ENCODE measurements at regions not wholly inside any gene's neighbourhood (a gene's known extent, or its start where the extent isn't known, plus 50 kb on each side); places are given as distances from the start of the nearest gene placed in this dataset.
"Not testable (repeated sequence)": the region's sequence is repeated elsewhere in the genome, so short reads cannot be mapped to it uniquely, and the experiment has no call there.

GRCh38 chr13:73174521-73175010, 115.8 kb downstream of the KLF5 start:
- Mint-ChIP-seq H3K27ac (no peak overlapping the region), H3K36me3 (no peaks in the 10 kb centered on the region), H3K4me3 (no peak overlapping the region), H3K4me1 (no peaks in the 10 kb centered on the region), H3K27me3 (no peaks in the 10 kb centered on the region), H3K9me3 (no peaks in the 10 kb centered on the region)
- ATAC-seq, result no peak

DNA sequence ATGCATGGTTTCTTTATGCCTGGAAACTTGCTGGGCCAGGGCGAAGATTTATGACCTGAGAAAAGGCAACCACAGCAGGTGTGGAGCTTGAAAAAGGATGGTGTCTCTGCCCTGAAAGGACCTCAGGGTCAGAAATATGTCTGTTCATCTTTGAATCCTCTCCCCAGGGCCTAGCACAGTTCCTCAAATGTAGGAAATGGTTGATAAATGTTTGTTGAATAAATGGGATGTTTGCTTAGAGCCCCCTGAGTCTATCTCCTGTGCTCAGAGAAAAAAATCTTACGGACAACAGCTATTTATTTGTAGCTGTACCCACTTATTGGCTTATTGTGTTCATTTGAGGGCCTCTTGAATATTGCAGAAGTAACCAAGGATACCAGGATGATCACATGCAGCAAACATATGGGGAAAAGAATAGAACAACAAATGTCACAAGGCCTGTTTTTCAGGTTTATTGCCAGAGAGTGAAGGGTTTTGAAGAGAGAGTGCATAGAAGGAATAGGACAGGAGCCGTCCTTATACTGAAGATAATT, 114.5 kb downstream of the KLF5 start:
- Mint-ChIP-seq H3K36me3 (no peaks in the 10 kb centered on the region), H3K27ac (no peak overlapping the region), H3K4me3 (no peak overlapping the region), H3K4me1 (no peaks in the 10 kb centered on the region), H3K27me3 (no peaks in the 10 kb centered on the region), H3K9me3 (no peaks in the 10 kb centered on the region)
- no peak for ATAC-seq

DNA sequence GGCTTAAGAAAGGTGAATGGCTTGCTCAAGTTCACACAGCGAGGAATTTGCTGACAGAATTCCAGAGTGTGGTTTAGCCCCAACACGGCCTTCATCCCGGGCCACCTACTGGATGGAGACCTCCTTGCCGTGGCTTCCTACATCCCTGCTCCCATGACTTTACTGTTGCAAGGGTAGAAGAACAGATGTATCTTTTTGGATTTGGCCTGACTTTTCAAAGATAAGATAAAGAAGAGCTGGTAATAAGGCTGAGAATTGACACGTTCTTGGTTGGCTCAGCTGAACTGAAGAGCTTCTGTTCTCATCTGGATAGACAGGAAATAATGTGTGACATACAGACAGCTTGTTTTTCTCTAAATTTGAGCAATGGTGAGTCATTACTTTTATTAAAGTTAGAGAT, 113.1 kb downstream of the KLF5 start:
- no peak for ATAC-seq
- no peaks in the 10 kb centered on the region for H3K4me1 Mint-ChIP-seq
- no peaks in the 10 kb centered on the region for H3K9me3 Mint-ChIP-seq
- no peak overlapping the region for H3K27ac Mint-ChIP-seq
- no peak overlapping the region for H3K4me3 Mint-ChIP-seq
- H3K36me3 Mint-ChIP-seq, result no peaks in the 10 kb centered on the region
- no peaks in the 10 kb centered on the region for H3K27me3 Mint-ChIP-seq

DNA sequence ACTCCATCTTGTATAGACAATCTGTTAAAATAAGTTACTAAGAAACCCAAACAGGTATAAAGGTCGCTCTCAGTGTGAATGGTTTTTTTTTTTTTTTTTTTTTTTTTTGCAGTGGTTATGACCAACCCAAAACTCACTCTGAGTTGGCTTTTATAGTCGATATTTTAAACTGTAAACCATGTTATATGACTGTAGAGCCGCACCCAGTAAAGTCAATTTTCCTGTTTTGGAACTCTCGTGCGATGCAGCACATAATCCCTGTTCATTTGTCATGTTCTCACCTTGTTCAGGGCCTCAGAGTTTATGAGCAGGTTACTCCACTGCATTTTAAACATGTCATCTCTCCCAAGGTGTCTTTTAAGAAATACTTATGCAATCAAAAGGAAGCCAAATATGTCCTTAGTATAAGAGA, 112.5 kb downstream of the KLF5 start:
- H3K9me3 Mint-ChIP-seq, result peaks cover under 1% of the 10 kb centered on the region
- no peak for ATAC-seq
- no peaks in the 10 kb centered on the region for H3K4me1 Mint-ChIP-seq
- no peak overlapping the region for H3K4me3 Mint-ChIP-seq
- no peaks in the 10 kb centered on the region for H3K36me3 Mint-ChIP-seq
- no peak overlapping the region for H3K27ac Mint-ChIP-seq
- no peaks in the 10 kb centered on the region for H3K27me3 Mint-ChIP-seq

- H3K4me1 Mint-ChIP-seq, result no peaks in the 10 kb centered on the region
Measured at GRCh38 chr13:73169971-73170370, 111.2 kb downstream of the KLF5 start.

DNA sequence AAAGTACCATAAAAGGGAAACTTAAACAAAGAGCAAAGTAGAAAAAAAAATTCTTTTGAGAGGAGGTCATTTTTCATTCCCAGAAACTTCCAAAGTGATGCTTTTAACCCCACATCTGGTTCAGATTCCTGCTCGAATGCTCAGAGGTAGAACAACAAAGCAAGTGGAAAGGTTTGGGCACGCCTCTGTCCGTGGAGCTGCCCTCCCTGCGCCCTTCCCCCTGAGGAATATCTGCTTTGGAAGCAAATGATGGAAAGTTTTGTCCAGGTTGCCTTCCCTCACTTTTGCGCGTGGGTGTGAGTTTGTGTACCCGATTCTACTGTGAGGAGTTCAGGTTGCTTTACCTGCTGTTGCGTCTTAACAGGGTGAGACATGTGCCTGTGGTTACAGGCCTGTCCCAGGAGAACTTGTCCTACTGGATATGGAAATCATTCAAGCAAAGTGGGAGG, 110.2 kb downstream of the KLF5 start:
- no peaks in the 10 kb centered on the region for H3K4me1 Mint-ChIP-seq
- H3K27ac Mint-ChIP-seq, result no peak overlapping the region
- no peak for ATAC-seq
- no peak overlapping the region for H3K4me3 Mint-ChIP-seq
- peaks cover 3% of the 10 kb centered on the region for H3K9me3 Mint-ChIP-seq
- H3K27me3 Mint-ChIP-seq, result no peaks in the 10 kb centered on the region
- H3K36me3 Mint-ChIP-seq, result no peaks in the 10 kb centered on the region

More at GRCh38 chr13:73169971-73170370, 111.2 kb downstream of the KLF5 start:
- Mint-ChIP-seq H3K4me3 (no peak overlapping the region), H3K27me3 (no peaks in the 10 kb centered on the region), H3K9me3 (peaks cover 3% of the 10 kb centered on the region), H3K36me3 (no peaks in the 10 kb centered on the region), H3K27ac (no peak overlapping the region)
- no peak for ATAC-seq

GRCh38 chr13:73168226-73168952, 109.6 kb downstream of the KLF5 start:
- Mint-ChIP-seq H3K27ac (no peak overlapping the region), H3K4me1 (no peaks in the 10 kb centered on the region), H3K36me3 (no peaks in the 10 kb centered on the region), H3K4me3 (no peak overlapping the region), H3K9me3 (peaks cover 3% of the 10 kb centered on the region), H3K27me3 (no peaks in the 10 kb centered on the region)
- ATAC-seq, result no peak

- H3K36me3 Mint-ChIP-seq, result no peaks in the 10 kb centered on the region
- H3K4me3 Mint-ChIP-seq, result no peak overlapping the region
- ATAC-seq, result no peak
- no peaks in the 10 kb centered on the region for H3K4me1 Mint-ChIP-seq
- H3K9me3 Mint-ChIP-seq, result peaks cover 3% of the 10 kb centered on the region
- no peaks in the 10 kb centered on the region for H3K27me3 Mint-ChIP-seq
- H3K27ac Mint-ChIP-seq, result no peak overlapping the region
Measured at GRCh38 chr13:73167028-73167820, 108.4 kb downstream of the KLF5 start.

- no peaks in the 10 kb centered on the region for H3K36me3 Mint-ChIP-seq
- peaks cover 3% of the 10 kb centered on the region for H3K9me3 Mint-ChIP-seq
- no peak for ATAC-seq
- H3K27me3 Mint-ChIP-seq, result no peaks in the 10 kb centered on the region
- no peak overlapping the region for H3K27ac Mint-ChIP-seq
- H3K4me3 Mint-ChIP-seq, result no peak overlapping the region
- H3K4me1 Mint-ChIP-seq, result no peaks in the 10 kb centered on the region
Measured at GRCh38 chr13:73166204-73166603, 107.4 kb downstream of the KLF5 start.

GRCh38 chr13:73162912-73163911, 104.4 kb downstream of the KLF5 start:
- peaks cover 9% of the 10 kb centered on the region for H3K9me3 Mint-ChIP-seq
- H3K36me3 Mint-ChIP-seq, result no peaks in the 10 kb centered on the region
- no peaks in the 10 kb centered on the region for H3K4me1 Mint-ChIP-seq
- H3K4me3 Mint-ChIP-seq, result no peak overlapping the region
- H3K27me3 Mint-ChIP-seq, result no peaks in the 10 kb centered on the region
- ATAC-seq, result no peak
- no peak overlapping the region for H3K27ac Mint-ChIP-seq

GRCh38 chr13:73160371-73161031, 101.7 kb downstream of the KLF5 start:
- not testable (repeated sequence) for H3K4me3 Mint-ChIP-seq, H3K9me3 Mint-ChIP-seq, ATAC-seq, H3K36me3 Mint-ChIP-seq, H3K4me1 Mint-ChIP-seq, H3K27me3 Mint-ChIP-seq, H3K27ac Mint-ChIP-seq

GRCh38 chr13:73158851-73159250, 100.0 kb downstream of the KLF5 start:
- Mint-ChIP-seq H3K4me1 (no peaks in the 10 kb centered on the region), H3K4me3 (no peak overlapping the region), H3K36me3 (no peaks in the 10 kb centered on the region), H3K9me3 (peaks cover 6% of the 10 kb centered on the region), H3K27me3 (peaks cover 6% of the 10 kb centered on the region), H3K27ac (no peak overlapping the region)
- no peak for ATAC-seq

GRCh38 chr13:73157031-73157430, 98.2 kb downstream of the KLF5 start:
- Mint-ChIP-seq H3K27ac (no peak overlapping the region), H3K4me3 (no peak overlapping the region), H3K4me1 (no peaks in the 10 kb centered on the region), H3K36me3 (no peaks in the 10 kb centered on the region), H3K9me3 (peaks cover 6% of the 10 kb centered on the region), H3K27me3 (peaks cover 6% of the 10 kb centered on the region)
- ATAC-seq, result no peak

DNA sequence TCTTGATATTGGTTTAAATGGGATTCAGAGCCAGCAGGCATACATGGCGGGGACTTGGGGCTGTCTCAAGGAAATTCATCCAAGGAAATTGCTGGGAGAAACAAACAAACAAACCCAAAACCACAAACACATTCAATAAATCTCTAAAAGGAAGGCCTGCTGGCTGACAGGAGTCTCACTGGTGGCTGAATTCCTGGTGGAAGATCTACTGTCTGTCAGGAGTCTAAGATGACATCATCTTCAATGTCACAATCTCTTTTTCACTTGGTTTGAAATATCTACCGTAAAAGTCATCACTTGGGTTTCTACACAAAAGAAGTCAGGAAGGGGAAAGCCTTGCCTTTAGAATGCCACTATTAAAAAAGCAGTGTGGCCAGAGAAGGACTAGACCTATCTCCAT, 87.9 kb downstream of the KLF5 start:
- Mint-ChIP-seq H3K27me3 (peaks cover 12% of the 10 kb centered on the region), H3K27ac (no peak overlapping the region), H3K4me1 (no peaks in the 10 kb centered on the region), H3K4me3 (no peak overlapping the region), H3K36me3 (no peaks in the 10 kb centered on the region), H3K9me3 (no peaks in the 10 kb centered on the region)
- no peak for ATAC-seq

Measured in stimulated activated memory B cell treated with anti-CD40 and anti-IgM and Interleukin-4, amounts not matched to agents 10 μg/mL and 1 μg/mL and 100 μg/mL, for 72 hours (primary cell).